ENCODE measurements at regions not wholly inside any gene's neighbourhood (a gene's known extent, or its start where the extent isn't known, plus 50 kb on each side); places are given as distances from the start of the nearest gene placed in this dataset.

- TF ChIP-seq, protein P1, sequence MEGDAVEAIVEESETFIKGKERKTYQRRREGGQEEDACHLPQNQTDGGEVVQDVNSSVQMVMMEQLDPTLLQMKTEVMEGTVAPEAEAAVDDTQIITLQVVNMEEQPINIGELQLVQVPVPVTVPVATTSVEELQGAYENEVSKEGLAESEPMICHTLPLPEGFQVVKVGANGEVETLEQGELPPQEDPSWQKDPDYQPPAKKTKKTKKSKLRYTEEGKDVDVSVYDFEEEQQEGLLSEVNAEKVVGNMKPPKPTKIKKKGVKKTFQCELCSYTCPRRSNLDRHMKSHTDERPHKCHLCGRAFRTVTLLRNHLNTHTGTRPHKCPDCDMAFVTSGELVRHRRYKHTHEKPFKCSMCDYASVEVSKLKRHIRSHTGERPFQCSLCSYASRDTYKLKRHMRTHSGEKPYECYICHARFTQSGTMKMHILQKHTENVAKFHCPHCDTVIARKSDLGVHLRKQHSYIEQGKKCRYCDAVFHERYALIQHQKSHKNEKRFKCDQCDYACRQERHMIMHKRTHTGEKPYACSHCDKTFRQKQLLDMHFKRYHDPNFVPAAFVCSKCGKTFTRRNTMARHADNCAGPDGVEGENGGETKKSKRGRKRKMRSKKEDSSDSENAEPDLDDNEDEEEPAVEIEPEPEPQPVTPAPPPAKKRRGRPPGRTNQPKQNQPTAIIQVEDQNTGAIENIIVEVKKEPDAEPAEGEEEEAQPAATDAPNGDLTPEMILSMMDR (IDR thresholded peaks at IDR 0.05 in 2 of 3, conservative IDR thresholded peaks at IDR 0.05 in 1 of 3; ENCODE audit: borderline replicate concordance in 1 of 3, insufficient read depth in 1 of 3, low read depth in 2 of 3, low read length in 2 of 3), result no peak
- TF ChIP-seq, protein P2, sequence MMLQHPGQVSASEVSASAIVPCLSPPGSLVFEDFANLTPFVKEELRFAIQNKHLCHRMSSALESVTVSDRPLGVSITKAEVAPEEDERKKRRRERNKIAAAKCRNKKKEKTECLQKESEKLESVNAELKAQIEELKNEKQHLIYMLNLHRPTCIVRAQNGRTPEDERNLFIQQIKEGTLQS (IDR thresholded peaks at IDR 0.05), result no peak
Measured at GRCh38 chr13:42392180-42392579, 120.2 kb downstream of the AKAP11 start (continued).

- Histone ChIP-seq H3K4me2 (ENCODE audit: low read length) (no peak overlapping the region), H3K27ac (ENCODE audit: low read depth, low read length) (no peak overlapping the region), H3K79me2 (ENCODE audit: insufficient read depth, low read length) (no peaks in the 10 kb centered on the region), H2AFZ (ENCODE audit: low read depth, low read length, poor library complexity, severe bottlenecking) (no peak overlapping the region), H3K9ac (ENCODE audit: low read length) (no peak overlapping the region), H3K4me3 (replicated peaks in 1 of 2; ENCODE audit: low read depth in 1 of 2, low read length in 2 of 2) (no peak overlapping the region), H3K4me1 (ENCODE audit: control insufficient read depth in 1 of 2, insufficient read depth in 2 of 2, low read length in 2 of 2) (no peaks in the 10 kb centered on the region), H4K20me1 (ENCODE audit: insufficient read depth) (no peaks in the 10 kb centered on the region), H3K9me3 (ENCODE audit: control insufficient read depth in 1 of 2, insufficient read depth in 1 of 2, low read depth in 1 of 2, low read length in 2 of 2) (no peaks in the 10 kb centered on the region), H3K27me3 (ENCODE audit: insufficient read depth, low read length) (no peaks in the 10 kb centered on the region), H3K36me3 (ENCODE audit: control insufficient read depth in 1 of 2, insufficient read depth in 2 of 2, low read length in 2 of 2) (no peaks in the 10 kb centered on the region), H3K9me2 (ENCODE audit: insufficient read depth) (no peaks in the 10 kb centered on the region)
- CTCF ChIA-PET, result no interaction called here
- no peak for DNase-seq (ENCODE audit: low read depth, low spot score)
- POLR2A ChIA-PET, result no interaction called here
- BruUV-seq (replicated peaks), result no TSS peak
- no peak for ATAC-seq
- intact Hi-C loops (cut with micrococcal nuclease), result no loop called here
- TF ChIP-seq EGR1 (IDR thresholded peaks at IDR 0.05; ENCODE audit: low read depth) (no peak), EZH2 (IDR thresholded peaks at IDR 0.05) (no peak), ZNF274 (IDR thresholded peaks at IDR 0.05; ENCODE audit: low read depth, low read length) (no peak), SIN3A (IDR thresholded peaks at IDR 0.05; ENCODE audit: low read depth) (no peak), CBX3 (IDR thresholded peaks at IDR 0.05; ENCODE audit: low read depth) (no peak), REST (IDR thresholded peaks at IDR 0.05; ENCODE audit: low read depth) (no peak)
- RAD21 ChIA-PET (ENCODE audit: low non-redundant PET in 1 of 2, low total read pairs in 2 of 2, uncharacterized antibody in 2 of 2, unreplicated experiment in 2 of 2), result no interaction called here
Measured at GRCh38 chr13:42392716-42393572, 121.0 kb downstream of the AKAP11 start.

Measured in HCT116 (cell line).